ENCODE measurements at regions not wholly inside any gene's neighbourhood (a gene's known extent, or its start where the extent isn't known, plus 50 kb on each side); places are given as distances from the start of the nearest gene placed in this dataset.

- no peak overlapping the region for H2BK5ac ChIP-seq (ENCODE audit: low read depth, low read length, poor library complexity, severe bottlenecking)
- H3K27ac ChIP-seq (ENCODE audit: insufficient read depth, low read length) = no peak overlapping the region
- no peak overlapping the region for H2AFZ ChIP-seq (replicated peaks; ENCODE audit: low read length, poor library complexity)
- H3K4me2 ChIP-seq (ENCODE audit: low read depth, low read length) = no peak overlapping the region
- DNase-seq = no peak
- ChIA-PET POLR2A (ENCODE audit: unreplicated experiment) (no interaction called here), CTCF (no interaction called here)
- H2AK5ac ChIP-seq (ENCODE audit: low read depth, low read length) = no peak overlapping the region
- H3K14ac ChIP-seq (replicated peaks; ENCODE audit: low read depth, low read length) = no peak overlapping the region
- dilution Hi-C loops (cut with HindIII; ENCODE audit: low sequenced_read_pairs, unreplicated experiment) (no loop called here), intact Hi-C loops (cut with micrococcal nuclease) (no loop called here), in situ Hi-C loops (cut with MboI; ENCODE audit: low sequenced_read_pairs) (no loop called here)
- H3K56ac ChIP-seq (ENCODE audit: extremely low read depth, insufficient read depth, low read length) = no peak overlapping the region
- H2BK120ac ChIP-seq (ENCODE audit: low read depth, low read length) = no peak overlapping the region
- no peak overlapping the region for H4K91ac ChIP-seq (ENCODE audit: insufficient read depth, low read depth, low read length)
- peaks cover 5% of the 10 kb centered on the region for H3K9me3 ChIP-seq (ENCODE audit: control insufficient read depth, insufficient read depth, low read length)
- no peak overlapping the region for H3K18ac ChIP-seq (ENCODE audit: low read depth, low read length)
- no peak overlapping the region for H2BK20ac ChIP-seq (ENCODE audit: low read depth, low read length)
- H3K23ac ChIP-seq (ENCODE audit: low read depth, low read length) = no peak overlapping the region
- no CpG with 5 or more reads among the region's 3 CpGs for whole genome bisulfite sequencing, 2 experiments (ENCODE audit: extremely low coverage in 2 of 2, insufficient read length in 1 of 2)
- TF ChIP-seq POLR2A (IDR thresholded peaks at IDR 0.05; ENCODE audit: low read depth, low read length) = no peak
- TF ChIP-seq ELK1 (IDR thresholded peaks at IDR 0.05; ENCODE audit: borderline replicate concordance, low read depth, low read length) = no peak
- TF ChIP-seq MAZ (IDR thresholded peaks at IDR 0.05; ENCODE audit: borderline replicate concordance, low read depth, low read length) = no peak
- no peak for TF ChIP-seq BHLHE40 (IDR thresholded peaks at IDR 0.05; ENCODE audit: low read depth, low read length)
- TF ChIP-seq RAD21 (IDR thresholded peaks at IDR 0.05; ENCODE audit: low read length) = no peak
- TF ChIP-seq, protein P1, sequence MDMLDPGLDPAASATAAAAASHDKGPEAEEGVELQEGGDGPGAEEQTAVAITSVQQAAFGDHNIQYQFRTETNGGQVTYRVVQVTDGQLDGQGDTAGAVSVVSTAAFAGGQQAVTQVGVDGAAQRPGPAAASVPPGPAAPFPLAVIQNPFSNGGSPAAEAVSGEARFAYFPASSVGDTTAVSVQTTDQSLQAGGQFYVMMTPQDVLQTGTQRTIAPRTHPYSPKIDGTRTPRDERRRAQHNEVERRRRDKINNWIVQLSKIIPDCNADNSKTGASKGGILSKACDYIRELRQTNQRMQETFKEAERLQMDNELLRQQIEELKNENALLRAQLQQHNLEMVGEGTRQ (IDR thresholded peaks at IDR 0.05; ENCODE audit: low read depth, low read length) = no peak
- no peak for TF ChIP-seq RCOR1 (IDR thresholded peaks at IDR 0.05; ENCODE audit: insufficient replicate concordance, low read length)
- no peak for TF ChIP-seq SMC3 (IDR thresholded peaks at IDR 0.05; ENCODE audit: low read depth, low read length)
- TF ChIP-seq RFX5 (IDR thresholded peaks at IDR 0.05; ENCODE audit: low read depth, low read length) = no peak
- no peak for TF ChIP-seq NFE2L2 (IDR thresholded peaks at IDR 0.05; ENCODE audit: low read depth, low read length)
- no peak for TF ChIP-seq CTCF (conservative IDR thresholded peaks at IDR 0.05; ENCODE audit: low read depth, low read length)
- no peak for TF ChIP-seq CEBPB (IDR thresholded peaks at IDR 0.05; ENCODE audit: low read depth, low read length)
- H4K20me1 ChIP-seq (ENCODE audit: insufficient read depth, low read length) = no peaks in the 10 kb centered on the region
- no peaks in the 10 kb centered on the region for H3K9me1 ChIP-seq (ENCODE audit: insufficient read depth, low read length)
- H3K4me3 ChIP-seq (ENCODE audit: insufficient read depth, low read depth, low read length) = no peak overlapping the region
- no peak overlapping the region for H4K5ac ChIP-seq (ENCODE audit: low read depth, low read length)
- H3K4ac ChIP-seq (ENCODE audit: low read depth, low read length) = no peak overlapping the region
- no peaks in the 10 kb centered on the region for H3K79me1 ChIP-seq (ENCODE audit: low read depth in 1 of 2, low read length in 2 of 2)
- BruUV-seq (replicated peaks) = no TSS peak
- no peaks in the 10 kb centered on the region for H3K4me1 ChIP-seq (ENCODE audit: control insufficient read depth, insufficient read depth, low read length)
- H2BK15ac ChIP-seq (ENCODE audit: low read depth, low read length) = no peak overlapping the region
- H2AK9ac ChIP-seq (replicated peaks; ENCODE audit: low read depth, low read length, poor library complexity) = no peak overlapping the region
- H3K9ac ChIP-seq (ENCODE audit: low read depth, low read length) = no peak overlapping the region
- no peak overlapping the region for H4K8ac ChIP-seq (ENCODE audit: low read depth in 2 of 2, low read length in 2 of 2)
- H3K27me3 ChIP-seq (ENCODE audit: control insufficient read depth, insufficient read depth, low read length) = no peaks in the 10 kb centered on the region
- ATAC-seq (ENCODE audit: low read depth) = no peak
- H3K36me3 ChIP-seq (ENCODE audit: control insufficient read depth, insufficient read depth, low read length) = no peaks in the 10 kb centered on the region
These were observed 330.2 kb upstream of the KIF2B start for GRCh38 chr17:53492532-53492931.

Measured in IMR-90 (cell line).